GM18867 (cell line): ENCODE measurements at regions not wholly inside any gene's neighbourhood (a gene's known extent, or its start where the extent isn't known, plus 50 kb on each side); places are given as distances from the start of the nearest gene placed in this dataset.
"Not testable (repeated sequence)": the region's sequence is repeated elsewhere in the genome, so short reads cannot be mapped to it uniquely, and the experiment has no call there.

Experiments used
- ATAC-seq: cut with Tn5 transposase; IDR thresholded peaks from one replicate; pipeline ENCODE4 v1.9.1; 2021; ENCODE audit warnings: mild to moderate bottlenecking, moderate library complexity; ENCODE audit not compliant: unreplicated experiment

DNA sequence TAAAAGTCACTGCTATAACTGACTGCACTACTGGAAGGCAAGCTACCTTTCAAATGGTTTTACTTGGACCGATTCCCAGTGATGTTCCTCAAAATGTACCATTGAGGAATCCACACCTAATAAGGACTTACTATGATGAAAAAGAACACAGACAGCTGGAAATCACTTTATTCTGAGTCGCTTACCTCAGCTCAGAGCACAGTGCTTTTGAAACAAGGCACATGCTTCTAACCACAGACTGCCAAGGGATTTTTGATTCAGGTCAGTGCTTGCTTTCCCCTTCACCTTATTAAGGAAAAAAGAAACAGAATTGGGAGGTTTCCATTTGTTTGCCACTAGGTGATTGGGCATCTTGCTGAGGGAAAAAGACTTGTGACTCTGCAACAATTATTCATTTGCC lies 707.5 kb upstream of the FSHR start:
- ATAC-seq, result no peak

DNA sequence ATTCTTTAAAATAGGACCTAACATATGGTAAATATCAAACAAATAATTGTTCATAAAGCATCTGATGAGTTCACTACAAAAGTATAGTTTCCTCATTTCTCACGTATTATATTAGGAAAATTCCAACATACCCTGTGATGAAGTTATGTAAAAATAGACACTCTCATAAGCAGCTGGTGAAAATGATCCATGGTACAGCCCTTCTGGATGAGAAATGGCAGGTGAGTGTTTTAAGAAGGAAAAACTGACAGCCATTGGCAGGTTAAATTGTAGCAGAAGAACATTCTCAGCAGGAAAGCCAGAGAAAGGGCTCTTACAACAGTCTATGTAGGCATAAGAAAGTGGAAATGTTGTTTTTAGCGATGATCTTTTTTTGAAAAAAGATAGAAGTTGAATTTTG lies 706.5 kb upstream of the FSHR start:
- no peak for ATAC-seq

DNA sequence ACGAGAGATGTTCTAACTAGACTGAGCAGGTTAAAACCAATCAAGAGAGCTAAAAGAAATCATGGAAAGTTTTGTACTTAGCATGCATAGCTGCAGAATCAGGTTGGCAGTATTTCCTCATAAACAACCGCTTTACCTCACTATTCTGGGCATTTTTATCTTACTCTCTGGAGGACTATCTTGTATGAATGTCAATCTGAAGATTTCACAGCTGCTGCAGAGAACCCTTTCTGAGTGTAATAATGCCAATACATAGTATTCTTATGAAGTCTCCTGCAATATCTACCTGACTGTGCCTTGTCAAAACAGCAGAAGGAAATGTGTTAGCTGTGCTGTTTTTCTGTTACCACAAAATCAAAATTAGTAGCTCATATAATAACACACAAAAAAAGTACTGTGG lies 705.9 kb upstream of the FSHR start:
- no peak for ATAC-seq

DNA sequence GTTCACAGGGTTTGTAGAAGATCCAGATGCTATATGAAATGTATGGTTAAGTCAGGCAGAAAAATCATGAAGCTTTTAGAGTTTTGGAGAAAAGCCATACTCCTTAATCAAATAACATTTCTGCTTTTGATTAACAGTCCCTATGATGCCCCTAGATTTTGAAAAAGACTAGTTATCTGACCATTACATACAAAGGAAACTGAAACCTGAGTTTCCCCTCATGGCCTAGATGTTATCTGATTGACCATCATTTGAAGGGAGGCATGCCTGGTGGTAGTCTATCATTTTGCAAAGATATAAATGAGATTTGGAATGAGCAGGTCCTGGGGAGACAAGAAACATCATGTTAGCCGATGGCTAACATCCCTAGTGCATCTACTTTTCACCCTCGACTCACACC lies 704.3 kb upstream of the FSHR start:
- no peak for ATAC-seq

DNA sequence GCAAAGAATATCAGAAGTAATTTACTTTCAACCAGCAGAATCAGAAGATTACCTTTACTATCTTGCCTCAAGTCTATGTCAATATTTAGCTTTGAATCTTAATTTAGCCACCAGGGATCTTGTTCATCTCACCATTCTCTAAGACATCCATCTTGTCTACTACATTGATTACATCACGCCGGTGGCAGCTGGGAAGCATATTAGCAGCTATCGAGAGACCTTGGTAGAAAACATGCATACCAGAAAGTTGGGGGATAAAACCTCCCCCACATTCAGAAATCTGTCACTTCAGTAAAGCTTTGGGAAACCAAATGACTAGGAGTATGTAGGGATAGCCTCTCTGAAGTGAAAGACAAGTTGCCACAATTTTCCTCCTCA lies 703.8 kb upstream of the FSHR start:
- ATAC-seq, result no peak

DNA sequence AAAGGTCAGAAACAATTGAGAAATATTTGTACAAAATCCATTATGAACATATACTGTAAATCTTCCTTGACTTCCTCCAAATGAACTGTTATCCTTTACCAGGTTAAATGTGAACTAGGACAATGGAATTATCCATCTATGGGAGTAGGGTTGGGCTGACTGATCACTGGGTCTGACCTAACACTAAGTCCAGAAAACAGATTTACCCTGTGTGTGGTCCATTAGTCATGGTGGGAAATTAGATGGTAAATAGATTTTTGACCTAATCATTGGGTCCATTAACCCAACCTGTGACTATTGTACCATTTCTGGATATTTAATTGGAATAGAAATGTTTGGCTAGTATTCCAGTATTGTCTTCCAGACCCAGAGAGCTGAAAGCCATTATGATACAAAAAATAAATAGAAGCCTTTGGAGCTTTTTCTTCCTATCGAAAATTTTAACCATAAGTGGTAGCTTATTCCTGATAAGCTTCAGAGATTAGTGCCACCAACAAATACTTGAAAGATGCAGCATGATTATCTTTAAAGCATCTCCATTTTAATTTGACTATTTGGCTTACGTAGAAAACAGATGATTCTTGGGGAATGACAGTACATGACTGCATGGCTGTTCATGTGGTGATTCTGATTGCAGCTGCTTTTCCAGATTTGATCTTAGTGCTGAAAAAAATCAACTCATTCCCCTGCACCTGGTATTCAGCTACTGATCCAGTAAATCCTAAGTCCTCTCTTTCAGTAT lies 703.2 kb upstream of the FSHR start:
- ATAC-seq, result no peak

DNA sequence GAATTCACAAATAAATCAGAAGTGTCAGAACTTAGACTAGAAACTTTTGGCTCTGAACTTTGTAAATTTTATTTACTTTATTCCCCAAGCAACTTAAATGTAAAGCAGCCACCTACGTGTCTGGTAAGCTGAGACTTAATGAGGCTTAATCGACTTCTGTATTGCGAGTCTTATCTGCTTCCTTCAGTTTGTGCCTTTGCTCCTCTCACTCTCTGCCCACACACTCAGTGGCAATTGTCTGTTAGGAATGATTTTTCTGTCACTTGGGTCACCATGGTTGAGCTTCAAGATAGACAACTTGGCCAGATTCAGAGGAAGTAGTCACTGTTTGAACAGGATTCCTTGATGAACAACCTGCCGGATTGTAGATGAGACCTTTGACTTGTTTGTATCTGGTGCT lies 691.4 kb upstream of the FSHR start:
- no peak for ATAC-seq

DNA sequence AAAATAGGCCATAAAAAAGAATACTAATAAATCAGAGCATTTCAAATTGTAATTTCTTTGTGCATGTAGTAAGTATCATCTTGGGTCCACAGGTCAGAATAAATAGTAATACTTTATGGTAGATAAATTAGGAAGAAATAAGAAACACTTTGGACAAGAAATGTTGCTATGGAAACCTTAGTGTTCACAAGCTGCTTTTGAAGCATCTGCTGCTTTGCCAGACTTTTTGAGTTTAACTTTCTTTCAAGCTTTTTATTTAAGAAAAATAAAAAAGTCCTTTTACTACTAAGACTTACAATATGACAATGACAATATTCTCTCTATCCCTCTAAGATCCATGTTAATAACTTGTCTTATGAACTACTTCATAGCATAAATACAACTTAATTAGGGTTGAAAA lies 690.7 kb upstream of the FSHR start:
- ATAC-seq, result no peak

DNA sequence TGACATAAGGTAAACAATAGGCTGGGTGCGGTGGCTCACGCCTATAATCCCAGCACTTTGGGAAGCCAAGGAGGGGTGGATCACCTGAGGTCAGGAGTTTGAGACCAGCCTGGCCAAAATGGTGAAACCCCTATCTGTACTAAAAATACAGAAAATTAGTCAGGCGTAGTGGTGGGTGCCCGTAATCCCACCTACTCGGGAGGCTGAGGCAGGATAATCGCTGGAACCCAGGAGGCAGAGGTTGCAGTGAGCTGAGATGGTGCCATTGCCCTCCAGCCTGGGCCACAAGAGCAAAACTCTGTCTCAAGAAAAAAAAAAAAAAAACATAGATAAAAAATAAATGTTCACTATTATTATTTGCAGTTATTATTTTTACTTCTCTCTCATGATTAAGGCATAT lies 689.8 kb upstream of the FSHR start:
- not testable (repeated sequence) for ATAC-seq

DNA sequence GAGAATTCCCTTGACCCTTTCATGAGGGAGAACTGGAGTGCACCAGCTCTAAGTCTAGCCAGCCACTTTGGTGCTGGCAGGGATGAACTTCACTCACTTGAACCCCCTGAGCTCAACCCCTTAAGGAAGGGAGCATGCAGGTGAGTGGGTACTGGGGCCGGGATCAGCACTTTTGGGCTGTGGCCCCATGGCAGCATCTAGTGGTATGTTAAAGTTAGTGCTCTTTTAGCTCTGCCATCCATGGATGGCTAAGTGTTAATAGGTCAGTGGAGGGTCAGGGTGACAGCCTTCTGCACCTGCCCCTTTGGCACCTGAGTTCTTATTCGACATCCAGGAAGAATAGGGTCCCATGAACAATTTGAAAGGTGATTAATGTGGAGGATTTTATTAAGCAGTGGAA lies 689.0 kb upstream of the FSHR start:
- ATAC-seq, result no peak

DNA sequence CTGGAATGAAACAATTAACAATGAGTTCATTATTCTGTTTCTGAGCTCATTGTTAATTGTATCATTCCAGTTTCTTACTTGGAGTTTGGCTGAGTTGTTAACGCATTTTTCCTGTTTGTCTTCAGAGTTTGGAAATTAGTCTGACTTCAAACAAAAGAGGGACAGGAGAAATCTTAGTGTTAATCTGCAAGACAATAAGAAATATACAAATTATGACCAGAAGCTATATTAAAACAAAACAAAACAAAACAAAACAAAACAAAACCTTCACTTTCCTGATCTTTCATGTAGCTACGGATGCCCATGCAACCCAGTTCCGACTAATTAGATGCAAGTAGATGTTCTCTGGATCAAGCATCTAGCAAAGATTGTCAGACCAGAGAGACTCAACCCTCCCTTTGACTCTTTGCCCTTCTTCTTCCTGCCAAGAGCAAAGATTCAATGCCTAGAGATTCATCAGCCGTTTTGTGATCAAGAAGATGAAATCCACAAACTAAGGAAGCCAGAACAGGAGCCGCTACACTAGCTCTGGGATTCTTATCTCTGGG lies 686.2 kb upstream of the FSHR start:
- no peak for ATAC-seq

DNA sequence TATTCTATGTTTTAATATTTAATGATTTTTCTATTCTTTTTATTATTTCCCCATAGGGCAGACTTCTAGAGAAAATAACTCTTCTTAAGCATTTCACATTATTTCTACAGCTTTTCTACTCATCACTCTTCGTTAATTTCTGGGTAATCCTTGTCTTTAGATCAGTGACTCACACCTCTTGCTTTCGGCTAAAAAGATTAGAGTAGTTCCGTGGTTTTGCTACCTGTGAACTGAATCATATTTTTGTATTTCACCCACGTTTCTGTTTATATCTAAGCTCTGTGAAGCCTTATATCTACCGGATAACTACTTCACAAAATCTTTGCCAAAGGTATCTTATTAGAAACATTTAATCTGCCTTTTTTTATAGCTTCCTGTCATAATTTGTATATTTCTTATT lies 685.5 kb upstream of the FSHR start:
- no peak for ATAC-seq

DNA sequence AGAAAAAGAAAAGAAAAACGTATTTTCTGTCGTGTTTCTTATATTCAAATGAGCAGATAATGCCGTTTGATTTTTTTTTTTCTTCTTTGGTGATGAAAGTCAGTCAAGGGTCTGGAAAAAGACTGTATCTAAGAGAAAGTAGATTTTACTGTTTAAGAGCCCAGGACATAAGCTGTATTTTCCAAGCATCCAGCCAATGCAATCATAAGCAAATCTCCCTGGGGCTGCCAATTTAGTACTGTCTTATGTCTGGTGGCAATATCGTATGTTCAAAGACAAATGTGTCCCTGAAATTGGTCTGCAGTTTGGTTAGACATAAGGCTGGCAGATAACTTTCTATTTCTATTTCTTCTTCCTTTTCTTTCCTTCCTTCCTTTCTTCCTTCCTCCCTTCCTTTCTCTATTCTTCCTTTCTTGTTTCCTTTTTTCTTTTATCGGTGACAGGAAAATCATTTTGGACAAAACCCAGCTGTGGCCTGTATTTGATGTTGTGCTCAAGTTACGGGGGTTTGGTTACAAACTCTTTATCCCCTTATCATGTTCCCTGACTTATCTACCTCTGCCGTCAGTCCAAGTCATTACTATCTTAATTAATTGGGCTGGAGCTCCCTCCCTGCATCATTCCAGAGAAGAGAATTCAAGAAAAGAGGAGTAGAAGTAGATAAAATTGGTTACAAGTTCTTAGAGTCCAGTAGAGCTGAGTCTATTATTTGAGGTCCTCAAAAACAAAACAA lies 683.4 kb upstream of the FSHR start:
- ATAC-seq, result no peak

DNA sequence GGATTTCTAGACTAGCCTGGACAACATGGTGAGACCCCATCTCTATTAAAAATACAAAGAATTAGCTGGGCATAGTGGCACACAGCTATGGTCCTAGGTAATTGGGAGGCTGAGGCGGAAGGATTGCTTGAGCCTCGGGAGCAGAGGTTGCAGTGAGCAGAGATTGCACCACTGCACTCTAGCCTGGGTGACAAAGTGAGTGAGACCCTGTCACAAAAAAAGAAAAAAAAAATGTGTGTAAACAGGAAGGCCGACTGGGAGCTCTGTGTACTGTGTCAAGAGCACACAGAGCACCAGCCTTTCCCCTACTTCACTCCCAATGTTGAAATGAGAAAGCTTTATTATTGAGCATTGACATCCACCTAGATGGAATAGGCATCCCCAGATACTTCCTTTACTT lies 681.7 kb upstream of the FSHR start:
- no peak for ATAC-seq

DNA sequence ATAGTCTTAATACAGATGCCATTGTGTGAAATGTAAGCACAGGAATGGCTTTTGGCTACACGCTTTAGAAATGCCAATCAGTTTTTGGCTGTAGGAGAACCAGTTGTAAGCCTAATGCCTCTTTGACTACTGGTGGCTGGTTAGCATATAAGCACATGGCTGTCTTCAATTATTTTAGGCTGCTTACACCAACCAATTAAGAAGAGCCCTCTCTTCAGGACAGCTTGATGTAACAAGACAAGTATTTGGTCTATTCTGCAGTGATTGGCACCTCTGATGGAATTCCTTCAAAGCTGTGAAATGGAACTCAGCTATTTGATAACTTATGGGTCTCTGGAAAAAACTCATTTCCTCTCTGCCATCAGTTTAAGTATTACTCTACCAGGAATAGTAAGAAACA lies 680.1 kb upstream of the FSHR start:
- ATAC-seq, result no peak

DNA sequence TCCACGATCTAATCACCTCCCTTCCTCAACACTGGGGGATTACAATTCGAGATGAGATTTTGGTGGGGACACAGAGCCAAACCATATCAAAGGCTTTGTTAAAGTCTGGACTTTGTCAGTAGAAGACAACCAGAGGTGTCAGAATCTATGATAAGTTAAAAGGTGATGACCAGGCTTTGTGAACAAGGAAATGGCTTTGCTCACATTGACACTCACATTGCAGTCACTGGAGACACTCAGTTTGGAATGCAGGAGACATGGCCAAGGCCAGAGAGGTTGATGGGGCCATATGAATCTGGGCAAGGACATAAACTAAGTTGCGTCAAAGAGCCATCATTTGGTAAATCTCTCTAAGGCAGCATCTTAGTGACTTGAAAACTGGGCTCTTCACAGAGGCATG lies 678.2 kb upstream of the FSHR start:
- no peak for ATAC-seq

DNA sequence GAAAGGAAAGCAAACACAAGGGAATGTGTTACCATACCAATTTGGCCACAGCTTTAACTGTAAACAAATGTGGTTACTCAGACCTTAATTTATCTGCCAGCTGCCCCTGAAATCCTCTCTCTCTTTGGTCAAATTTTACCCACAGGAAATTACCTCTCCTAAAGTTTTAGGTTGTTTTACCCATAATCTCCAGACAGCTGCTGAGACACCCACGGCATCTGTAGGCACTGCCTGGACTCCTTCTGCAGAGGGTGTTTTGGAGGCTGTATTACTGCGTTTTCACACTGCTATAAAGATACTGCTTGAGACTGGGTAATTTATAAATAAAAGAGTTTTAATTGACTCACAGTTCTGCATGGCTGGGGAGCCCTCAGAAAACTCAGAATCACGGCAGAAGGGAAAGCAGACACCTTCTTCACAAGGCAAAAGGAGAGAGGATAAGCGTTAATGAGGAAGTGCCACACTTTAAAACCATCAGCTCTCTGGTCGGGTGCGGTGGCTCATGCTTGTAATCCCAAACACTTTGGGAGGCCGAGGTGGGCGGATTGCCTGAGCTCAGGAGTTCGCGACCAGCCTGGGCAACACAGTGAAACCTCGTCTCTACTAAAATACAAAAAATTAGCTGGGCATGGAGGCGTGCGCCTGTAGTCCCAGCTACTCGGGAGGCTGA lies 677.5 kb upstream of the FSHR start:
- ATAC-seq, result no peak

DNA sequence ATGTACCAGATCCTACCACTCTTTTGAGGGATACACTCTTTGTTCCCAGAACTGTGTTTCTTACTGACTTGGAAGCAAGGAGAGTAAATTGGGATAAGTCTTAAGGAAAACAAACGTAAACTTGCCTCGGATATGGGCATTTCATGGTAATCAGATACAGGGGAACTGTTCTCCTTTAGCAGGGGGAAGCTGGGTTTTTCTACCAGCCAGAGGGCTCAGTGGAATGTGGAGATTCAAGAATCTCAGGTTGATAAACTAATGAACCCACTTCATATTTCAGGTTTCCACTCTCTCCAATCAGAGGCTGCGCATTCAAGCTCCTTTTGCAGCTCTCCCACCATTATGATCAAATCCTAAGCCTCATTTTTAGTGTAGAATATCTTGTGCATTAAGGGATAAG lies 676.5 kb upstream of the FSHR start:
- ATAC-seq, result no peak

DNA sequence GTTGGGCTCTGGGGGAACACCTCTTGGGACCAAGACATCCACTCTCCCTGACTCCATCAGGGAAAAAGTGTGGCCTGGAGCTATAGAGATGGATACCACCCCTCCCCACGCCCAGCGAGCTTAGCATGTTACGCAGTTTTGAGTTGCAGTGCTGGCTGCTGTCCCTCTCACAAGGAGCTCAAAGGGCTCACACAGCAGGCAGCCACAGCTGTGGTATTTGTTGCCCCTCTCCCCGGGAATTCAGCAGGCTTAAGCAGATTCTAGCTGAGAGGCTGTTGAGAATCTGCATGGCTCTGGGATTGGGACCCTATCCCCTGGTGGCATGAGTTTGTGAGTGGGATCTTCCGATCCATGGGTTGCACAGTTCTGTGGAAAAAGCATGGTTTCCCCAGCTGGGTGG lies 673.1 kb upstream of the FSHR start:
- no peak for ATAC-seq

DNA sequence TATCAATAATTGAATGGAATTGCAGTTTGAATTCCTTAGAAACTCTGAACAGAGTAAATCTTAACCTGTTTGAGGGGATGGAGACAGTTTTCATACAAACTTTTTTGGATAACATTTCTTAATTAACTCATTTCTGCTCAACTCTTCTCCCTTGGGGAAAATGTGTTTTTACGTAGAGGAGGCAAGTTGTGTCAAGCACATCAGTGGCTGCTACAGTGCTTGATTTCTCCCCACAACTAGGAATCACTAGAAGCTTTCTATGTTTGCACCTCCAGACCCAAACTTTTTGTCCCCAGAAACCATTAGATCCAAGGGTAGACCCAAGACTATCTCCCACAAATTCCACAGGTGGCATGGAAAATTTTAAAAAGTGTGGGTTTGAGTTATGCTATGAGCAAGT lies 658.9 kb upstream of the FSHR start:
- ATAC-seq, result no peak

DNA sequence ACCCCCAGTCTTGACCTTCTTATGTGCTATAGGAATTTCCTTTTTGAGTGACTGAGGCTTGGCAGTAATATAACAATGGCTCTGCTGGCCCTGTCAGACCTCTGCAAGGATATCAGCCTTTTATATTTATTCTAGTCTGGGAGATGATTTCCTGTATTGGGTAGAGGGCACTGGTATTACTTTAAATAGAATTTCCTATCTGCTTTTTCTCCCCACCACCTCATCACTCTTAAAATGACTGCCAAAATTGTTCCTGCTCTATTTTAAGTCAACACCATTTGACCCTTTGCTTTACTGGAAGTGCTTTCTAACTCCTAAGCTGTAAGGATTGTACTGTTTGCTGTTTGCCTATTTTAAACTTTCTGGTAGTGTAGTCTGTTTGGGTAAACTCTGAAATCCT lies 658.4 kb upstream of the FSHR start:
- ATAC-seq, result no peak

DNA sequence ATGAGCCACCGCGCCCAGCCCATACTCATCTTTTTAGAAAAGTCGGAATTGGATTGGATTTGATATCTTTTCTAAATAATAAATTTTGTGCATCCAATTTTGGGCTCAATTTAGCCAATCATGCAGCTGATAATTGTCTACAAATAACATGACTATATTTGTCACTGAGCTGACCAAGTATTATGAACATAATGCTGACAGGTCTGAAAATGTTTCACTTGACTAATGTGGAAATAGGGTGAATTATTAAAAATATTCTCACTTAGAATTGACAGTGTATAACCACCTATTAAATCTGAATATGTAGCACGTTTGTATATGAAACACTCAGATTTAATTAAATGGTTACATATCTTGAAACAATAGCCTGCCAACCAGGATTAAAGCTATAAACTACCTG lies 657.2 kb upstream of the FSHR start:
- ATAC-seq, result no peak
